ENCODE measurements at regions not wholly inside any gene's neighbourhood (a gene's known extent, or its start where the extent isn't known, plus 50 kb on each side); places are given as distances from the start of the nearest gene placed in this dataset.

DNA sequence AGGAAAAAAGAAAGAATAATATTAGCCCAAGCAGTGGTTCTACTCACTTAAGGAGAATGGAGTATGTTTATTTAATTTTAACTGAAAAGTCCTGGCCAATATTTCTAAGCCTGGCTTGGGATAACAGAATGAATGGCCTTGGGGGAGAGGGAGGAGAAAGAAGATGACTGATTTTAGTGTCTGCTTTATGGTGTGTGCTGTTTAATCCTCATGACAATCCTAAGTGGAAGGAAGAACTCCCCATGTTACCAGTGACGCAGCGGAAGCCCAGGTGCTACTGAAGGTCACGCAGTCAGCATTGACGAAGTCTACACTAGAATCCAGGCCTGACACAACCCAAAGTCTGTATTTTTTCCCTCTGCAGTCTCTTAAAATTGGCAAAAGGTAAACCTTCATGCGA, 50.5 kb downstream of the PALM2AKAP2 start:
- no peak overlapping the region for H3K4me3 Mint-ChIP-seq (ENCODE audit: unreplicated experiment)
- H3K27ac Mint-ChIP-seq (ENCODE audit: unreplicated experiment) = no peak overlapping the region
- peaks cover 8% of the 10 kb centered on the region for H3K4me1 Mint-ChIP-seq (ENCODE audit: unreplicated experiment)
- no peak for TF ChIP-seq CTCF (IDR thresholded peaks at IDR 0.05)
- H3K9me3 Mint-ChIP-seq (ENCODE audit: unreplicated experiment) = no peaks in the 10 kb centered on the region
- DNase-seq (ENCODE audit: extremely low spot score, unreplicated experiment) = no peak
- H3K36me3 Mint-ChIP-seq (ENCODE audit: unreplicated experiment) = peaks cover 3% of the 10 kb centered on the region
- no peaks in the 10 kb centered on the region for H3K27me3 Mint-ChIP-seq (ENCODE audit: unreplicated experiment)

- Mint-ChIP-seq H3K27me3 (ENCODE audit: unreplicated experiment) (no peaks in the 10 kb centered on the region), H3K27ac (ENCODE audit: unreplicated experiment) (no peak overlapping the region), H3K36me3 (ENCODE audit: unreplicated experiment) (peaks cover 5% of the 10 kb centered on the region), H3K4me3 (ENCODE audit: unreplicated experiment) (no peak overlapping the region), H3K4me1 (ENCODE audit: unreplicated experiment) (peaks cover 8% of the 10 kb centered on the region), H3K9me3 (ENCODE audit: unreplicated experiment) (peaks cover 3% of the 10 kb centered on the region)
- no peak for DNase-seq (ENCODE audit: extremely low spot score, unreplicated experiment)
- TF ChIP-seq CTCF (IDR thresholded peaks at IDR 0.05) = no peak
Measured at GRCh38 chr9:109831998-109832658, 52.1 kb downstream of the PALM2AKAP2 start.

GRCh38 chr9:109834855-109835254, 54.9 kb downstream of the PALM2AKAP2 start:
- H3K4me3 Mint-ChIP-seq (ENCODE audit: unreplicated experiment) = no peak overlapping the region
- H3K36me3 Mint-ChIP-seq (ENCODE audit: unreplicated experiment) = peaks cover 2% of the 10 kb centered on the region
- peaks cover 3% of the 10 kb centered on the region for H3K9me3 Mint-ChIP-seq (ENCODE audit: unreplicated experiment)
- peaks cover 8% of the 10 kb centered on the region for H3K4me1 Mint-ChIP-seq (ENCODE audit: unreplicated experiment)
- no peaks in the 10 kb centered on the region for H3K27me3 Mint-ChIP-seq (ENCODE audit: unreplicated experiment)
- TF ChIP-seq CTCF (IDR thresholded peaks at IDR 0.05) = no peak
- no peak for DNase-seq (ENCODE audit: extremely low spot score, unreplicated experiment)
- no peak overlapping the region for H3K27ac Mint-ChIP-seq (ENCODE audit: unreplicated experiment)

DNA sequence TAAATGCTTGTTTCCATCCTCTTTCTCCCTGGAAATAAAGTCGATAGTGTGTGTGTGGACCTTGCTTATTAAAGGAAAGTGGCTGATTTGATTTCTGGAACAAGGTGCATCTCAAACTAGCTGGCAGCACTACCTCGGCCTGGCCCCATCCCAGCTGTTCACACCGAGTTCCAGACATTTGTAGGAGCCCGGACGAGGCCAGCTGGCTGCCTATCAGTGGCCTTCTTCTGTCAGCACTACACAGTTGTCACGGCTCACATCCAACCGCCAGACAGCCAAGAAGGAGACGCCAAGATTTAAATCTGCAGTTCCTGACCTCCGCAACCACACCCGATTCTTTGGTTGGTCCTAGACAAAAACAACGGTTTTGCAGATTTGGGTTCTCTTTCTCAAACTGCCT, 63.6 kb downstream of the PALM2AKAP2 start:
- no peak for DNase-seq (ENCODE audit: extremely low spot score, unreplicated experiment)
- no peak for TF ChIP-seq CTCF (IDR thresholded peaks at IDR 0.05)
- Mint-ChIP-seq H3K27me3 (ENCODE audit: unreplicated experiment) (no peaks in the 10 kb centered on the region), H3K36me3 (ENCODE audit: unreplicated experiment) (no peaks in the 10 kb centered on the region), H3K9me3 (ENCODE audit: unreplicated experiment) (no peaks in the 10 kb centered on the region), H3K4me1 (ENCODE audit: unreplicated experiment) (no peaks in the 10 kb centered on the region), H3K4me3 (ENCODE audit: unreplicated experiment) (no peak overlapping the region), H3K27ac (ENCODE audit: unreplicated experiment) (no peak overlapping the region)

- no peak overlapping the region for H3K4me3 Mint-ChIP-seq (ENCODE audit: unreplicated experiment)
- no peaks in the 10 kb centered on the region for H3K36me3 Mint-ChIP-seq (ENCODE audit: unreplicated experiment)
- TF ChIP-seq CTCF (IDR thresholded peaks at IDR 0.05) = no peak
- DNase-seq (ENCODE audit: extremely low spot score, unreplicated experiment) = no peak
- no peaks in the 10 kb centered on the region for H3K9me3 Mint-ChIP-seq (ENCODE audit: unreplicated experiment)
- H3K27ac Mint-ChIP-seq (ENCODE audit: unreplicated experiment) = no peak overlapping the region
- no peaks in the 10 kb centered on the region for H3K27me3 Mint-ChIP-seq (ENCODE audit: unreplicated experiment)
- H3K4me1 Mint-ChIP-seq (ENCODE audit: unreplicated experiment) = no peaks in the 10 kb centered on the region
Measured at GRCh38 chr9:109845226-109845625, 65.2 kb downstream of the PALM2AKAP2 start.

Data from osteocyte (in vitro differentiated cells).